GM19240 (cell line): ENCODE measurements at regions not wholly inside any gene's neighbourhood (a gene's known extent, or its start where the extent isn't known, plus 50 kb on each side); places are given as distances from the start of the nearest gene placed in this dataset.
"Not testable (repeated sequence)": the region's sequence is repeated elsewhere in the genome, so short reads cannot be mapped to it uniquely, and the experiment has no call there.

Source experiments
- DNase-seq: peaks from one replicate; pipeline ENCODE4 v3.0.0; 2011; ENCODE audit warnings: low spot score; ENCODE audit not compliant: insufficient read length

DNA sequence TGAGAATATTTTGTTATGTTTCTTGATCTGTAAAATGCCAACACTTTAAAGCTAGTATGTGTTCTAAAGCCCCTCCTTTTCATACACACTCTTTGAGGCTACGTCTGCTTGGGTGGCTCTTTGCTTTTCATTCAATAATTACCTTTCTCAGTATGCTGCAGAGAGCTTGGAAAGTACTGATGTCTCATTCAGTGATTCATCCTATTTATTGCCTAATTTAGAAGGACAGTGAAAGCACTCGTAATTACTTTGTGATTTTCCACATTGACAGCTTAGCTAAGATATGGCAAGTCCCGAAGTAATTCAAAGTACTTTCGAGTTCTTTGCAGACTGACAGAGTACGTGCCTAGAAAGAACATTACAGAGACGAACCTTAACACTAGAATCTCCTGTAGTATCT, 57.2 kb downstream of the BMP15 start:
- DNase-seq = no peak

DNA sequence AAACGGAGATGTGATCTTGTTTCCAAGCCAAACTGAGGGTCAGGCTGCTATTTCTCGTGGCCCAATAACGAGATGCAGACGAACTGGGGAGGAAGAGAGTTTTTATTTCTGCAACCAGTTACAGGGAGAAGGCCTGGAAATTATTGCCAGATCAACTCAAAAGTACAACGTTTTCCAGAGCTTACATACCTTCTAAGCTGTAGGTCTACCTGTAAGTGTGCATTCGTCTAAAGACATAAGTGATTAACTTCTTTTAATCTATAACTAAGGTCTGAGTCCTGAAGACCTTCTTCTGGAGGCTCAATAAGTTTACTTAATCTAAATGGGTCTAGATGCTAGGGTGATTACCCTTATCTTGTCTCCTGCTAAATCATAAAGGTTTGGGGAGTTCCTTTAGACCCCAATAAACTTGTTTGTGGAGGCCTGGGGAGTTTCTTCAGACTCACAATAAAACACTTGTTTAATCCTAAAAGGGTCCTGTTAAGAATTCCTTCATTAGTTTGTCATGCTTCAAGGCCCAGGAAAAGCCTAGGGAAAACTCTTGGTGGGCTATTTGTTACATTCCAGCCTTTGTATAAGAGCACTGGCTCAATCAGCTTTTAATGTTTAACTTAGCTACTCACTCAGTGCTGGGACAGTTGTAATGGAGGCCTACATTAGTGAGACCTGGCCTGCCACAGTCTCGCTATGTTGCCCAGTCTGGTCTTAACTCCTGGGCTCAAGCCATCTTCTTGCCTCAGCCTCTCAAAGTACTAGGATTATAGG, 58.5 kb downstream of the BMP15 start:
- not testable (repeated sequence) for DNase-seq

DNA sequence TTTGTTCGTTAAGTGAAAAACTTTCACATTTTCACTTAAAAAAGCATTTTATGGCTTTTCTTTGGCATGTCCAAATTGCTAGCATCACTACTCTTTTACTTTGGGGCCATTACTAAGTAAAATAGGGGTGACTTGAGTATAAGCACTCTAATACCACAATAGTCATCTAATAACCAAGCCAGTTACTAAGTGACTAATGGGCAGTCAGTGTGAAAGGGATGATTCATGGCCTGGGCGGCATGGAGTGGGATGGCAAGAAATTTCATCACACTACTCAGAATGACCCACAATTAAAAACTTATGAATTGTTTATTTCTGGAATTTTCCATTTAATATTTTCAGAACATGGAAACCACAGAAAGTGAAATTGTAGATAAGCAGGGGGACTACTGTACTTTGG, 60.9 kb downstream of the BMP15 start:
- DNase-seq = no peak

DNA sequence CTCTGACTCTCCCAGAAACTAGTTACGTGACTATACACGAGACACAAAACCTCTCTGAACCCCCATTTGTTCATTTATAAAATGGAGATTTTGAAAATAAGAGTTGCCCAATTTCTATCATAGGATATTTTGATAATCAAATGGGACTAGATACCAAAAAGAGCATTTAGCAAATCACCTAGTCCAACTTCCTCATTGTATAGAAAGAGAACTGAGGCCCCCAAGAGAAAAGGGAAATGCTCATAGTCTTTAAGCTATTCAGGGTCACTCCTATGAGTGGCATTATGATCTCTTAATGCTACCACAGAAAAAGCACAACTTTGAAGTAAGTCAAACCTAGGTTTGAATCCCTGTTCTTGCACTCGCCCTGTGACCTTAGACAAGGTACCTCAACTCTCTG, 62.7 kb downstream of the BMP15 start:
- no peak for DNase-seq

DNA sequence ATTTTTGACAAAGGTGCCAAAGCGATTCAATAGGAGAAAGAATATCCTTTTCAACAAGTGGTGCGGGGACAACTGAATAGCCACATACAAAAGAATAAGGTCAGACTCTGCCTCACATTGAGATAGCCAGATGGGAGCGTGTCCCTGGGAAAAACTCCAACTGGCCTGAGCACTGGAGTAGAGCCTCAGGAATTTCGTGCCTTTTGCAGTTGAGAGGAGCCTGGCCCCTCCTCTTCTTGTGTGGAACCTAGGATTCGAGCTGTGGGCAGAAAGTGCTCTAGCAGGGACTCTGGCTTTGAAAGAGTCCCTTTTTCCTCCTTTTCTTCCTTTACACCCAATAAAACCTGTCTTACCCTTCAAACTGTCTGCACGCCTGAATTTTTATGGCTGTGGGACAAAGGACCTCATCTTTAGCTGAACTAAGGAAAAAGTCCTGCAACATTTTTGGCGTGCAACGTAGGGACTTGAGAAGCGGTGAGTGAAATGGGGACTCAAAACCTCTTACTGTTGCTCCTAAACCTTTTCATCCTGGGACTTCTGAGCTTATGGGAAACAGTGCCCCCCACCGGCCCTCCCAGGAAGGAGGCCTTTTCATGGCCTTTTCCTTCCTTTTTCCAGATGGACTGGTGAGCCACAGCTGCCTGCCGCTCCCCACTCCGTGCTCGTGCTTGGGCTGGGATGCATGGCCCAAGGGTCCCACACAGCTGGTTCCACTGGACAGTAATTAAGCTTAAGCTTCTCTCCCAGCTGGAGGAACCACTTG, 68.6 kb downstream of the BMP15 start:
- no peak for DNase-seq

DNA sequence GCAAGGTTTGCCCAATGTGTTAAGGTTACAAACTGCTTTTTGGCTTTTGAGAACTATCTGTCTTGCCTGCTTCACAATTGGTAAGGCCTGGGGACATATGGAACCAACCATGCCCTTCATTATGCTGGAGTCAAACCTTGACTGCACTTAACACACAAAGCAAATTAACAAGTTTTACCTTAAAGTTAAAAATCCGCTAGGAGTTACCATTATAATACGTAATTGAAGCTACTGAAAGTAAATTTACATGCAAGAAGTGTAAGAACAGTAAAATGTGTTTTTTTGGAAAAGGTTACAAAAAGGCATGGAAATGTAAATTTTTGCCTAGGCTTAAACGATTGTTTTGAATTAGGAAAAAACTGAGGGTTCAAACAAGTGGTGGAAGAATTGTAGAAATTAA, 69.7 kb downstream of the BMP15 start:
- DNase-seq = no peak

DNA sequence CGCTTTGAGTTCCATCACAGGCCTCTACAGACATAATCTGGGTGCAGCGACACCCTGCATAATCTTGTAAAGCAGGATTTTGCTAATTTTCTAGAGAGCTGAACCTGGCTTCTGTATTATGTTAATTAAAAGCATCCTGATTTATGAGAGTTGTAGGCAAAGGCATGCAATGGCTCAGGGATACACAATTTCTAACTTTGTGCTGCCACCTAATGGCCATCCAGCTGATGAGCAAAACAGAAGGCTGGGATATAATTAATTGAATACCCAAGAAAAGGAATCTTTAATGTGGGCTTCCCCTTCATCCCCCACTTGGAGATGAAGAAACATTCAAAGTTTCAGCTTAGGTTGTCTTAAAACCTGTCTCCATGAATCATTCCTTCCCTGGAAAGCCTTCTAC, 78.1 kb downstream of the BMP15 start:
- no peak for DNase-seq

DNA sequence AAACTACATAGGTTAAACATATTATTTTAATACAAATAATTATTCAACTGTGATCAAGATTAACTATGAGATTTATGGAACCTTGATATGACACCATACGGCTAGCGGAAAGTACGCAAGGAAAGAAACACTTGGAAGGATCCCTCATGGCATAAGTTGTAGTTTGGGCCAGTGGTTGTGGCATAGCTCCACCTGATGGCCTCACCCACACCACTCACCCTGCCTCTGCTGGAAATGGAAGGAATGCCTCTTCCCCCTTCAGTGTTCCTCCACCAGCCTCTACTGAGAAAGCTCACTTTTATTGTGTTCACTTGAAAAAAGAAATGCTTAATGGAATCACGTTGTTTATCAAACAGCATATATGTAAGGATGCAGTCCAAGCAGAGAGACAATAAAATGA, 86.4 kb downstream of the BMP15 start:
- no peak for DNase-seq

DNA sequence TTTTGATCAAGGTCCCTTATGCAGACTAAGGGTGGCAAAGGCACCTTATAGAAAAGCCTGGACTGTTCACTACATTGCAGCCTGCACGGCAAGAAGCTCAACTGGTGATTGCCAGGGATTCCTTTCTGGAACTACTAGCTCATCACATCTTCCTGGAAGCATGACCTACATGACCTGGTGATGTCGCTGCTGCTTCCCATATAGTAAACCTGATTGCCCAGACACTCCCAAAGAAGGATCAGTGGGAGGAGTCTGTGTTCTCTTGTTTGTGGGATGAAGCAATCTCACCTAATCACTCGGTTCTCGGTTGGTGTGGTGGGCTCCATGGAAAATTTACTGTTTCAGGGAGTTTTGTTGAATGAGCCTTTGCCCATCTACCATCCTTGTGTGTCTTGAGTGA, 89.8 kb downstream of the BMP15 start:
- not testable (repeated sequence) for DNase-seq

DNA sequence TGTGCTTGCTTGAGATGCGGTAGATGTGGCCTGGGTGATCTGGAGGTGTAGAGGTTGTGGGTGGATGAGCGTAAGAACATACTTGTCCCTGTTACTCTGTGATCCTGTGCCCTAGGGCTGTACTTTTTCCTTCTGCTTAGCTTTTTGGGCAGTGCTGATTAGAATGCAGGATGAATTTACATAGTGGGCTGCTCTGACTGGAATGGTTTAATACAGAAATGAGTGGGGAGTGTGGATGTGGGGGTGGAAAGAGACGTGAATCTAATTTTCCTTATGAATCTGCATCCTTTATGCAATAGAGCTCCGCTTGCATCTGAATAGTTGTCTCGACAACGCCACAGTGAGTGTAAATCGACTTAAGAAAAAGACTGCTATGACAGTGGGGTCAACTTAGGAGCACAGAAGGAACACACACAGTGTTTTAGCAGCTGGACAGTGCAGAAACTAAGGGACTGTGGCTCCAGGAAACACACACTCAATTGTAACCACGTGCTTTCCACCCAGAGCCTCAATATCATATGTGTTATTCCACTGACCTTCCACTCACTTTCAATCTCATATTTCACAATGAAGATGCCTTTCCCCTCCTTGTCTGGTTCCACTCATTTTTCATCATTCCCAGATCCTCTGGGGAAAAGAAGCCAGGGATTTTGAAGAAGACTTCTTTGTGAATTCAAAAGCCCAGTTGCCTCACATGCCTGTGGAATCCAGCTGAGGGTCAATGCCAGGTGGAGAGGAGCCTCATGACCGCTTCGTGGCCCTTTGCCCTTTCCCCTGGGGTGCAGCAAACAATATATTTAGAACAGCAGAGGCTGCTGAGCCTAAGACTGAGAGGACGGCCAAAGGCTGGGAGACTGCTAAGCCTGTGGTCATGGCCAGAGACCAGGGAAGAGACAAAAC, 91.4 kb downstream of the BMP15 start:
- DNase-seq = not testable (repeated sequence)

DNA sequence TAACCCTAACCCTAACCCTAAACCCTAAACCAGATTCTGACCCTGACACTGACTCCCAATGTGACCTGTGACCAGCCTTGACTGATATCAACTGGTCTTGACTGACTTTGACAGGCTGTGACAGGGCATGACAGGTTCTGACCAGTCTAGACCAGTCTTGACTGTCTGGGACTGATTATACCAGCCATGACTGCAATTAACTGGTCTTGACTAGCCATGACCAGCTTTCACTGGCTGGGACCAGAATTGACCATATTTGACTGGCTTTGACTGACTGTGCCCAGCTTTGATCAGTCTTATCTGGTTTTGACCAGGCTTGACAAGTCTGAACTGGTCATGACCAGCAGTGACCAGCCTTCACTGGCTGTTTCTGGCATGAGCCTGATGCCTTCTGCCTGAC, 95.5 kb downstream of the BMP15 start:
- DNase-seq = no peak

DNA sequence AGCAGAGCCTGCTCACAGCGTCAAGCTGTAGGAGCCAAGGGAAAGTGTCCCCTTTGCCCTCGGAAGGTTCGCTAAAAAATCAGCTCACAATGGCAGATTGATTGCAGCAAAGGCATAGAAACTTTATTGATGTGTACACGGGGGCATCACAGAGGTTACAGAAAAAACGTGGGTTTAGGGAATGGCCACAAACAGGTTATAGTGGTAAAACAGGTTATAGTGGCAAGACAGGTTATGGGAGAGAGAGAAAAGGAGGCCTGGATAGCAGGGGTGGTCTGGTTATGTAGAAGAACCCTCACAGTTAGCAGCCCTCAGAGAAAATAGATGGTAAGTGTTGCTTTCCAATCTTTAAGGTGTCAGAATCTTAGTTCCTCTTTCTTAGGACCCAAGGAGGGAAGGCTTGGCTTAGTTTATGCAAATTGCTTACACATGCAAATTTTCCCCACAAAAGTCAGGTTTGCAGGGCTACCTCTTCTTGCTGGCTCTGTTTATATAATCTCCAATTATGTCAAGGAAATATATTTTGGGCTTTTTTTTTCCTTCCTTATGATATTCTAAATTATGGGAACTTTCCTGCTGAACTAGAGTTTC, 113.7 kb downstream of the BMP15 start:
- peak; percentile 7 for DNase-seq

DNA sequence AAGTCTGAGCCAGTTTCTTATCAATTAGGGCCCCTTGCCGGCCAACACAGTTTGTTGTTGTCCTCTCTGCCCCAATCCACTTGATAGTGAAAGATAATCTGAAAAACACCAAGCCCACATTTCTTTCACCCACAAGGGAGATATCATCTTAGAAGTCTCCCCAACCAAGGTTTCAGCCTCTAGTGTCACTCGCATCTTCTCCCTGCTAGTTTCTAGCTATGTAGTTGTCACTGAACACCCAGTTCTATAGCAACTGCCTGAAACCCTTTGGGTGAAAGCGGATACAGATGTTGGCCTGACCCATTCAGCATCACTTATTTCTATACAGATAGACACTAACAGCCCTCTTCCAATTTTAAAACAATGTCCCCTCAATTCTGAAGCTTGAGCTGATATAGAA, 116.3 kb downstream of the BMP15 start:
- DNase-seq = no peak

DNA sequence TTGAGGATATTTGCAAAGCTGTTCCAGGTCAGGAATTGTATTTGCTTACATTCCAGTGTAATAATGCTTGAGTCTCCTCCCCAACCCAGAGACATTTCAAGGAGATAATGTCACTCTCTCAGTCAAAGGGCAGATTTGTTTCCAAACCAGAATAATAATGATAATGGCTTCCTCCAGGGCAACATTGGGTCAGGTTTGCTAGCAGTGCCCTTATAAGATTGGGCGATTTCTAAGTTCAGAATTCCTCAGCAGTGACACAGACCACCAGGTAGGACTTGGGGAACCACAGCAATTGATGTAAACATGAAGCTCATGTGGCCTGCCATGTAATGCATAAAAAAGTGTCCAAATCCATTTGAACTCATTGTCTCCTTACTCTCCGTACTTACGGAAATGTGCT, 125.2 kb downstream of the BMP15 start:
- no peak for DNase-seq

DNA sequence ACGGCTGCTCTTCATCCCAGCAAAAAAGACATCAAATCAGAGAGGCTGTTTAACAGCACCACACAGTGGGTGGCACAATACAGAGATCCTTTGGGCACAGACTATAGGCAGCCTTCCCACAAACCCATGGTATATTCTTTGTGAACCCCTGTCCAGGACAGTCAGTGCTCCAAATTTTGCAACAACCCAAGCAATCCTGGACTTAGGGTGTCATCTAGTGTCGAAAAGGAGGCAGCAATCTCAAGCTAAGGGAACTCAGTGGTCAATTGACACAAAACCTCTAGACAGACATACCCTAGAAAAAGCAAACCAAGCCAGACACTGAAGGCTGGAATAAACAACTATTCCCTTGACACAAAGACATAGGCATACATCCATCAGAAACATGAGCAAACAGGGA, 137.4 kb downstream of the BMP15 start:
- no peak for DNase-seq

DNA sequence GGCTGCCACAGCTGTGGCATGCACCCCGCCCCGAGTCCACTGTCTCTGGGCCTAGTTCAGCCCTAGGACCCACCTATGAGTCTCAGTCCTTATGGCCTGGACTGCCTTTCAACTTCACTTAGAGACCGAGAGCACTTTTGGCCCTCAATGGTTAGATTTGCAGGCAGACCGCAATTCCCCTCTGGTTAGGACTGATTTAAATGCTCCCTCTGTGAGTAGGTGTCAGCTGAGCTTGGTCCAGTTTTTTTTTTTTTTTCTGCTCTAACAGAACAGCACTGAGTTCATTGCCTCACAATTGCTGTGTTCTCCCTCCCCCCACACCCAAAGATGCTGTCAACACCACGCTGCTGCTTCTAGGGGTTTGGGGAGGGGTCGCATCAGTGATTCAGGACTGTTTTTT, 143.2 kb downstream of the BMP15 start:
- DNase-seq = no peak

DNA sequence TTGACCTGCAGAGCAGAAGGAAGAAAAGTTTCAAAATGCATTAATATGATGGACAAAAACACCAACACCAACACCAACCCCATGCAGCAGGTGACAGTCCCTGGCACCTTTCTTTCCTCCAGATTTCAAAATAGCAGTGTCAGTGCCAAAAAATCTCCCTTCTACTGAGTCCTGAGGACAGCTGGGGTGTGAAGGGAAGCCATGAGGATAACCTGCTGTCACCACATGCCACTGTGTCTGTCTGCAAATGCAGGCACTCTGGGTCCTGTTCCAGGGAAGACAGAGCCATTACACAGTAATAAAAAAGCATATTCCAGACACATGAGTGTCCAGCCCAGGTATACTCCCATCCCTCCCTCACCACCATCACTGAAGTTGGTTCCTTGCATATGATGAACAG, 187.5 kb downstream of the BMP15 start:
- no peak for DNase-seq

DNA sequence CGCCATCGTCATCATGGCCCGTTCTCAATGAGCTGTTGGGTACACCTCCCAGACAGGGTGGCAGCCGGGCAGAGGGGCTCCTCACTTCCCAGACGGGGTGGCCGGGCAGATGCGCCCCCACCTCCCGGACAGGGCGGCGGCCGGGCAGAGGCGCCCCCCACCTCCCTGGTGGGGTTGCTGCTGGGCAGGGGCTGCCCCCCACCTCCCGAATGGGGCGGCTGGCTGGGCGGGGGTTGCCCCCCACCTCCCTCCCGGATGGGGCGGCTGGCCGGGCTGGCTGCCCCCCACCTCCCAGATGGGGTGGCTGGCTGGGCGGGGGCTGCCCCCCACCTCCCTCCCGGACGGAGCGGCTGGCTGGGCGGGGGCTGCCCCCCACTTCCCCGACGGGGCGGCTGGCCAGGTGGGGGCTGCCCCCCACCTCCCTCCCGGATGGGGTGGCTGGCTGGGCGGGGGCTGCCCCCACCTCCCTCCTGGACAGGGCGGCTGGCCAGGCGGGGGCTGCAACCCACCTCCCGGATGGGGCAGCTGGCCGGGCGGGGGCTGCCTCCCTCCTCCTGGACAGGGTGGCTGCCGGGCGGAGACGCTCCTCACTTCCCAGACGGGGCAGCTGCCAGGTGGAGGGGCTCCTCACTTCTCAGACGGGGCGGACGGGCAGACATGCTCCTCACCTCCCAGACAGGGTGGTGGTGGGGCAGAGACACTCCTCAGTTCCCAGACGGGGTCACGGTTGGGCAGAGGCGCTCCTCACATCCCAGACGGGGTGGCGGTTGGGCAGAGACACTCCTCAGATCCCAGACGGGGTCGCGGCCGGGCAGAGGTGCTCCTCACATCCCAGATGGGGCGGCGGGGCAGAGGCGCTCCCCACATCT, 208.8 kb downstream of the BMP15 start:
- DNase-seq = not testable (repeated sequence)

DNA sequence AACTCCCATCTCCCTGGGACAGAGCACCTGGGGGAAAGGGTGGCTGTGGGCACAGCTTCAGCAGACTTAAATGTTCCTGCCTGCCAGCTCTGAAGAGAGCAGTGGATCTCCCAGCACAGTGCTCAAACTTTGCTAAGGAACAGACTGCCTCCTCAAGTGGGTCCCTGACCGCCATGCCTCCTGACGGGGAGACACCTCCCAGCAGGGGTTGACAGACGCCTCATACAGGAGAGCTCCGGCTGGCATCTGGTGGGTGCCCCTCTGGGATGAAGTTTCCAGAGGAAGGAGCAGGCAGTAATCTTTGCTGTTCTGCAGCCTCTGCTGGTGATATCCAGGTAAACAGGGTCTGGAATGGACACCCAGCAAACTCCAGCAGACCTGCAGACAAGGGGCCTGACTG, 206.9 kb upstream of the NUDT10 start:
- not testable (repeated sequence) for DNase-seq

DNA sequence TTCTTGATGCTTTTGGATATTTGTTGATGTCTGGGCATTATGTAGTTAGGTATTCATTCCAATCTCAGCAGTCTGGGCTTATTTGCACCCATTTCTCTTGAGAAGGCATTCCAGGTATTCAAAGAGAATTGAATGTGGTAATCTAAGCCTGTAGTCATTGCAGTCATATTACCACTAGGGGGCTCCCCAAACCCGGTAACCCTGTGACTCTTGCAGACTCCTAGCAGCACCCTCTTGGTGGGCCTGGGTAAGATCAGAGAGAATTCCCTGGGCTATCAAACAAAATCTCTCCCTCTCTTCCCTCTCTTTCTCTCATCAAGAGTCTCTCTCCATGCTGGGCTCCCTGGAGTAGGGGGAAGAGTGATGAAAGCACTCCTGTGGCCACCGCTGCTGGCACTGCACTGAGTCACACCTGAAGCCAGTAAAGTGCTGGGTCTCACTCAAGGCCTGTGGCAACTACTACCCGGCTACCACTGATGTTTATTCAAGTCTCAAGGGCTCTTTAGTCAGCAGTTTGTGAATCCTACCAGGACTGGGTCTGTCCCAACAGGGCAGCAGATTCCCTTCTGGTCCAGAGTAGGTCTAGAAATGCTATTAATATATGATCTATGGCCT, 187.7 kb upstream of the NUDT10 start:
- DNase-seq = peak; percentile 10
